NCI-H2081 (cell line): ENCODE measurements at regions not wholly inside any gene's neighbourhood (a gene's known extent, or its start where the extent isn't known, plus 50 kb on each side); places are given as distances from the start of the nearest gene placed in this dataset.

Experiments
- DNase-seq, 2 experiments: peaks; one replicate each; lab custom pipeline; 2025; lab: John Stamatoyannopoulos, UW

- DNase-seq = no peak
Measured at GRCh38 chr9:81489046-81489445, 200.3 kb downstream of the TLE1 start.

- no peak for DNase-seq
Measured at GRCh38 chr9:81480828-81481604, 208.3 kb downstream of the TLE1 start.

DNA sequence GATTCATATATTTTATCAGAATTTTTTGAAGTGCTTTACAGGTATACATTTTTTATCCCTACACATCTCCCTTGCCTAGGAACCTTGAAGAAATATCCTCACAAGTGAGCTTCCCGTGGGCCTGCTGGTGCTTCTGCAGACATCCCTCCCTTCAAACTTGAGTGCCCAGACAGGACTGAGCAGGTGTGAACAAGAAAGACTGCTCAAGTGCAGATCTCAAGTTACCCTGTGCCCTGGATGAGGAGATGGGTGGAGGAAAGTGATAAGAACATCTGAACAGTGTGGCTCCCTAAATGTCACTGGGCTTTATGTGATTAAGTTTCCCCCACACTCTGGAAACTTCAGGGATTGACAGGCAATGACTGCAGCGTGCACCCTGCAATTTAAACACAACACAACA, 209.8 kb downstream of the TLE1 start:
- DNase-seq = no peak

GRCh38 chr9:81477669-81478068, 211.7 kb downstream of the TLE1 start:
- no peak for DNase-seq

DNA sequence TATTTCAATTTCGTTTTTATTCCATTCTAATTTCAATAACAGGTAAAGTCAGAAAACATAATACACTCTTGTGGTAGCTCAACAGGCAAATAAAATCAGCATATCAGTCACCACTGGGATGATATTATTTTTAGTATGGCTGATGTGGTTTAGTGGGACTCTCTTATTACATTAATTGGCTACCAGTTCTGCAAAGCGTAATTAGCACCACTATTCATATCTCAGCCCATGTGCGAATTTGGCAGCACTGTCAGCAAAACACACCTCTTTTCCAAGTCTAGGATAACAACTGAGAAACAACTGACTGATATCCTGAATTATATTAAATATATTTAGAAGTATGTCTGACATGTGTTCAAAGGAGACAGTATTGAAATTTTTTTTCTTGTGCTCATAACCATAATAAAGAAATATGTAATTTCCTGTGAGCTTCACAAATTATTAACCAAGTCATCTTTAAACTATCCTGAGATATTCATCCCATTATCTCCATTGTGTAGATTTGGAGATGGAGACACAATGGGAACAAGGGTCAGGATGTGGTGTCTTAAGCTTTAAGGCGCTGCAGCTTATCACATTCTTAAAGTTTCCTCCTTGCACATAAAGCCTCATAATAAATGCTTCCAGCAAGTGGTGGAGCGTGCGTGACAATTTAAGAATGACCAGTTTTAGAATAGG, 212.4 kb downstream of the TLE1 start:
- DNase-seq = no peak

- no peak for DNase-seq
Measured at GRCh38 chr9:81474792-81475191, 214.6 kb downstream of the TLE1 start.

DNA sequence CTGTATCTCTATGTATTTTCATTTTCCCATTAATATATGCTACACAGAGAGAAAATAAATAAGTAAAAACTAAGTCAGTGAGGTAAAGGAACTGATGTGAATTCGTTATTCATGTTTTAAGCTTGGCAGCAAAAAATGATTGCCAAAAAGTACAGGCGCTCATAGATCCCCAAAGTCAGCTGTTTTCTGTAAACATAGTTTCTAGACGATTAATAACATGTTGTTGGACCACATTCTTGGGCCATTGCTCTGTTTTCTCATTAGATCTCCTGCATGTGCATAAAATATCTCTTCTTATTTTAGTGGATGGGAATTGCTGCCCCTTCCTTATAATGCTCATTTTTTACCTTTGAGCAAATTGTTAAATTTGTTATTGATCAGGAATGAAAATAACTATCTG, 215.2 kb downstream of the TLE1 start:
- DNase-seq = no peak

DNA sequence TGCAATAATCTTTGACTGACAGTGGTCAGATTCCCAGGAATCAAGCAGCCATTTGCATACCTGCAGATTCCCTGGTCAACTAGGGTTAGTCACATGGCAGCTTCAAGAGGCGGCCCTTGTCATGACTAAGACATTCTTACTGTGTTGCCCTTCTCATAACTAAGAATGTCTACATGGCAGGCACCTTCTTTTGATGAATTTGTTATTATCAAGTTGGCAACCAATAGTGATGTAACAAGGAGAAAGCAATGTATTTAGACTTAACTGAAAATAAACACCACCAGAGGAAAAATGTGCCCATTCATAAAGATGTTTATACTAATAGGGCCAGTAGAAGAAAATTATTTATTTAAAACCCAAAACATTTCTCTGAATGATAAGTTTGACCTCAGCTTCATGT, 215.6 kb downstream of the TLE1 start:
- no peak for DNase-seq

- no peak for DNase-seq
Measured at GRCh38 chr9:81473206-81473605, 216.1 kb downstream of the TLE1 start.

- no peak for DNase-seq
Measured at GRCh38 chr9:81472701-81473100, 216.6 kb downstream of the TLE1 start.

DNA sequence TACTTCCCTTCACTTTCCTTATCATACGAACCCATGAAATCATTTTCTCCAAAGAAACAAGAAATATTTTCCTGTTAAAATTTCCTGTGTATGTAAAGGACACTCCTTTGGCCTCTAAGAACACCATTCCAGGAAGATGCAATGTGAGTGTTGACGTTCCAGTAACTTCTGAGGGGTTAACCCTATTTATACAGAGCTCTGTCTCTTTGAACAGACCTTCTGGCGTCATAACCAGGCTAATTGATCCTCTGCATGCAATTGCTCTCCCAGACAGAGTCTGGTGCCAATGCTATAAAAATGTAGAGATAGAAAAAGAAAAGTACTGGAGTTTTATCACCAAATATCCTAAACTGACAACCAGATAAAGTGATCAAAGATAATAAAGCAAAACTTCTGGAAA, 218.5 kb downstream of the TLE1 start:
- no peak for DNase-seq

- DNase-seq = no peak
Measured at GRCh38 chr9:81468084-81468595, 221.2 kb downstream of the TLE1 start.

GRCh38 chr9:81466981-81467380, 222.4 kb downstream of the TLE1 start:
- no peak for DNase-seq

DNA sequence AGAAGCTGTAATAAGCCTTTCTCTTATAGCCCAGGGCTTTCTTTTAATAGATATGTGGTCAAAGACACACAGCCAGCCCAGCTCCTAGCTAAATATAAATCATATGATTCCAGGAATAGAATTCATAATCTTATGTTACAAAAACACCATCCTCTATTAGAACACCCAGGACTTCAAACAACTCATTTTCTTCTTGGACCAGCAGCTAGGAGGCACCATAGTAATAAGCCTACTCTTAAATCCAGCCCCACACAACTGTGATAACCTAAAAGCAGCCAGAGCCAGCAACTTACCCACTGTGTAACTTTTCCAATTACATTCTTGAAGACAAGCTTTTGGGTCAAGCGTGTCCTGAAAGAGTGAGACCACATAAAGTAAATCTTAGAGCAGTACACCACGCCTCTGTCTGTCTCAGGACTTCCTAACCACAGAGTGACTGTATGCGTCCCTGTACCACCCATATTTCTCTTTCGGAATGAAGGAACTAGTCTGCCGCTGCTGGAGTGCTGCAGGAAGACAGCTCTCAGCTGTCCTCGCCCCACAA, 223.8 kb downstream of the TLE1 start:
- no peak for DNase-seq

DNA sequence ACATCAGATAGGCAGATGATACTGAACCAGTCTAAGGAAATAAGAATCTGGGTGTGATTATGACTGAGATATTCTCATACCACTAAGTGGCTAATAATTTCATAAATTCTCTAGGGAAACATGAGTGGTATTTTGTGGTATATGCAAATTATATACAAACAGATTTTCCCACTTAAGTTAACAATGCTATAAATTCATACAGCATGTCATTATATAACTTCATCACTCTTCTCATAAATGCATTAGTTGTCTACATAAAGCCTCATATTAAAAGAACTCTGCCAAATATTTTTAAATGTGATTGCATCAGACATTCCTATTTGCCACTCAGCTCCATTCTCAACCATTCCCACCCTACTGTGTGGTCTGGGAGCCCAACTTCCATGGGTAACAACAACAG, 226.5 kb downstream of the TLE1 start:
- no peak for DNase-seq

GRCh38 chr9:81461196-81461595, 228.2 kb downstream of the TLE1 start:
- no peak for DNase-seq

- DNase-seq = no peak
Measured at GRCh38 chr9:81460693-81461092, 228.7 kb downstream of the TLE1 start.

DNA sequence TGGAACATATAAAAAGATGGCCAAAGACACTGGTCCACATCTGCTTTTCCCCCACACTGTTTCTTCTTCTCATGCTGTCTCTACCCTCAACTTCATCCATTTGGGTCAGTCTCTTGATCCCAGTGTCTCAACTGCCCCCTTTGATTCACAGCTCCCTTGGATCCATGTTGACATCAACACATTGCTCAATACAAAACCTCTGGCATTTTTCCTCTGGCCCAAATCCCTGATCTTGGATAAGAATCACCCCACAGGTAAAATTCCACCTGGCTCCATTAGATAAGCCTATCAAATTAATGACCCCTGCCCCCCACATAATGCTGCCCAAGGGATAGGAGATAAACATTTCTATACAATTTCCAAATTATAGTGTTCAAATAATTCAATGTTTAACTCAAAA, 229.8 kb downstream of the TLE1 start:
- DNase-seq = no peak

DNA sequence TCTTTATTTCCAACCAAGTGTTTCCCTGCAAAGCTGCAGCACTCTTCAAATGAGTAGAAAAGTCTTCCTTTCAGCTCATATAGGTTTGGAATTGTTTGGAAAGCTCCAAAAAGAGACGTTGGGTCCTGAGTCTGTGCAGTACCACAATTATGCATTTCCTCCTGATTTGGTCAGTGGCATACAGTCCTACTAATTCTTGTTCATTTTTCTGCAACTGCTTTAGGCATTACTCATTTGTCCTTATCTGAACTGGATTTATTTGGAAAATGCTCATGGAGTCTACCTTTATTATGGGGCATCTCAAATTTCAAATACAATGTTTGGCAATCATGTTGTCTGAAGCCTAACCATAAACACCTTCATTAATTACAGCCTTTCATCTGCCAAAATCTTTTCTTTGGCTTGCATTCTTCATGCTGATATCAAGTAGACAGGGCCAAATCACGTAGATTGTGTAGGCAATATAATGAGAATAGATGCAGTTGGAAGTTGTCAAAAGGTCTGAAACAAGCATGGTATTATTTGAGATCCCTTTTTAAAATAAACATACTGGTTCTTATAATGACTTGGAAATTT, 232.8 kb downstream of the TLE1 start:
- DNase-seq = peak in 1 of 2 experiments; percentile 26

DNA sequence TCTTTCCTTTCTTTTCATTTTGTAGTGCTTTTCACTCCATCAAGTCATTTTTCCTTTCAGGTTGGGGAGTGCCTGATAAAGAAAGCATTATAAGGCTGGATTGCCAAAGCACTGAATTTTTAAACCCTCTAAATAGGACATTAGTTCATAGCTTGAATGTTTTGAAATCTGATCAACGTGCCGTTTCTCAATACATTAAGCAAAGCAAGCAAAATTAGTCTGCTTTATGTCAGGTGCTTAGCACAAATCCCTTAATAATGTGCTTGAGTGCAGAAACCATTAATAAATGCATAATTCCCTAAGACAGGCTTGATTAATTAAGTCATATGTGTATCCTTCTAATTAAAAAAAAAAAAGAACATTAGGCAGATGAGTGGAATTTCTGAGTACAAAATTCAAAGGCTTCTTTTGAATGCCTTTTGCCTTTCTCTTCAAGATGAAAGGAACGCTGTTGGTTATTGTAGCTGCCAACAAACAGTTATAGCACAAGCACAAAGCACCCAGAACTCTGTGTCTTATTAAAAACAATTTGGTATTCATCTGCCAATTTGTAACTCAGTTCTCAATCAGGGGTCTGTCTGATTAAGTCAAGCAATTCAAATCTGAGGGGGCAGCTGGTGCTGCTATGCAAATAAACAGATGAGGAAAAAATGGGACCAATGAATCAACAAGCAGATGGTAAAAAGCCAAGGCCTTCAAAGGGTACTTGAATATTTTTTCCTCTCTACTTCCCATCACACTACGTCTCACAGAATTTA, 233.7 kb downstream of the TLE1 start:
- DNase-seq = peak in 1 of 2 experiments; percentile 17

GRCh38 chr9:81445331-81445921, 243.9 kb downstream of the TLE1 start:
- no peak for DNase-seq

DNA sequence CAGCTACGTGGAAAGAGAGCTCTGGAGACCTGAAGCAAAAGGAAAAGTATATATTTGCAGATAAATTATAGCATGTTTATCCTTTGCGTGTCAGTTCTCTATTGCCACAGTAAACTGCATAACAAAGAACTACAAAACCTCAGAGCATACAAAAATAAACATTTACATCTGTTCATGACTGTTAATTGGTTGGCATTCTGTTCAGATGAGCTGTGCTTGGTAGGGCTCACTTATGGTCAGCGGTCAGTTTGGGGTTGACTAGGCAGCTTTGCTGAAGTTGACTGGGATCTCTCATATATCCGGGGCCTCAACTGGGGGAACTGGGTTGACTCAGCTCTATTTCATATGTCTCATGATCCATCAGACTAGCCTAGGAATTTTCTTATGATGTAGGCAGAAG, 257.7 kb downstream of the TLE1 start:
- peak in 1 of 2 experiments; percentile 40 for DNase-seq
